PFSK-1 (cell line): ENCODE measurements at regions not wholly inside any gene's neighbourhood (a gene's known extent, or its start where the extent isn't known, plus 50 kb on each side); places are given as distances from the start of the nearest gene placed in this dataset.

ENCODE experiments used
- FOXP2 ChIP-seq: optimal IDR thresholded peaks from 2 replicates; pipeline ENCODE3; 2011; ENCODE audit warnings: borderline replicate concordance, control low read depth, inconsistent platforms; ENCODE audit not compliant: insufficient read depth; ENCODE audit errors: extremely low read length, extremely low read depth
- POLR2AphosphoS5 ChIP-seq: IDR thresholded peaks from 2 replicates; pipeline ENCODE4 v1.6.1; 2012; ENCODE audit warnings: low read depth, mild to moderate bottlenecking, control low read depth, low read length, moderate library complexity
- REST ChIP-seq, 2 experiments: IDR thresholded peaks; 2 replicates each; pipeline versions ENCODE4 v1.6.1 to v1.8.0; 2011 to 2012; ENCODE audit warnings: low read depth in 2 of 2, low read length in 2 of 2, control low read depth in 1 of 2, inconsistent platforms in 1 of 2, mild to moderate bottlenecking in 1 of 2, moderate library complexity in 1 of 2; ENCODE audit not compliant: insufficient read depth in 1 of 2
- SIN3A ChIP-seq: IDR thresholded peaks from 2 replicates; pipeline ENCODE4 v1.6.1; 2012; ENCODE audit warnings: mild to moderate bottlenecking, low read length, moderate library complexity, borderline replicate concordance; ENCODE audit not compliant: insufficient read depth

- TF ChIP-seq REST (IDR thresholded peaks at IDR 0.05; ENCODE audit: insufficient read depth in 1 of 2, low read depth in 2 of 2, low read length in 2 of 2): no peak
- no peak for TF ChIP-seq POLR2AphosphoS5
- TF ChIP-seq SIN3A: no peak
- no peak for TF ChIP-seq FOXP2
These were observed 147.8 kb downstream of the ARRDC3 start for GRCh38 chr5:91235271-91235694.
